Muscle of leg (tissue), 3 donors: ENCODE measurements at regions not wholly inside any gene's neighbourhood (a gene's known extent, or its start where the extent isn't known, plus 50 kb on each side); places are given as distances from the start of the nearest gene placed in this dataset.
"Not testable (repeated sequence)": the region's sequence is repeated elsewhere in the genome, so short reads cannot be mapped to it uniquely, and the experiment has no call there.

ENCODE experiments used
- DNase-seq: peaks from one replicate; pipeline ENCODE4 v3.0.0; 2013
- H3K27ac ChIP-seq: one replicate; pipeline ENCODE4 v1.5.1; 2013; ENCODE audit warnings: mild to moderate bottlenecking, low read length, control low read depth
- H3K27me3 ChIP-seq: one replicate; pipeline ENCODE4 v1.6.1; 2013; ENCODE audit warnings: low read length; ENCODE audit not compliant: control insufficient read depth, insufficient read depth
- H3K36me3 ChIP-seq: one replicate; pipeline ENCODE4 v1.6.1; 2013; ENCODE audit warnings: low read length; ENCODE audit not compliant: control insufficient read depth, insufficient read depth
- H3K4me1 ChIP-seq: one replicate; pipeline ENCODE4 v1.6.1; 2013; ENCODE audit warnings: low read length; ENCODE audit not compliant: control insufficient read depth, insufficient read depth
- H3K4me3 ChIP-seq: one replicate; pipeline ENCODE4 v1.5.1; 2013; ENCODE audit warnings: low read length, control low read depth
- H3K9me3 ChIP-seq: replicated peaks from 2 replicates; pipeline ENCODE4 v1.6.1; 2013; ENCODE audit warnings: low read depth, low read length; ENCODE audit not compliant: control insufficient read depth
- WGBS: methylation state at CpG from one replicate; pipeline ENCODE4 v1.1.5; 2013; ENCODE audit warnings: missing lambda C conversion rate; ENCODE audit not compliant: insufficient coverage; 5-methylcytosine and 5-hydroxymethylcytosine counted together

GRCh38 chr9:71302776-71303175 is 181.4 kb upstream of the TRPM3 start:
- Histone ChIP-seq H3K36me3 (no peaks in the 10 kb centered on the region), H3K27me3 (no peaks in the 10 kb centered on the region), H3K4me1 (no peaks in the 10 kb centered on the region), H3K4me3 (no peak overlapping the region), H3K9me3 (no peaks in the 10 kb centered on the region), H3K27ac (no peak overlapping the region)
- DNase-seq = peak; percentile 6
- WGBS = 50% methylated on average over 1 of the region's 5 CpGs

GRCh38 chr9:71295928-71296327 is 174.5 kb upstream of the TRPM3 start:
- Histone ChIP-seq H3K27ac (no peak overlapping the region), H3K4me1 (no peaks in the 10 kb centered on the region), H3K4me3 (no peak overlapping the region), H3K36me3 (no peaks in the 10 kb centered on the region), H3K9me3 (no peaks in the 10 kb centered on the region), H3K27me3 (no peaks in the 10 kb centered on the region)
- WGBS = no CpG with 5 or more reads among the region's 3 CpGs
- no peak for DNase-seq

- Histone ChIP-seq H3K27me3 (no peaks in the 10 kb centered on the region), H3K27ac (no peak overlapping the region), H3K36me3 (no peaks in the 10 kb centered on the region), H3K4me3 (no peak overlapping the region), H3K4me1 (peaks cover 2% of the 10 kb centered on the region), H3K9me3 (no peaks in the 10 kb centered on the region)
- no peak for DNase-seq
- WGBS = no CpG with 5 or more reads among the region's 4 CpGs
These were observed 164.7 kb upstream of the TRPM3 start for GRCh38 chr9:71286146-71286545.

GRCh38 chr9:71285191-71285656 is 163.8 kb upstream of the TRPM3 start:
- no peaks in the 10 kb centered on the region for H3K36me3 ChIP-seq
- 31% methylated on average over 7 of the region's 8 CpGs for WGBS
- no peaks in the 10 kb centered on the region for H3K27me3 ChIP-seq
- no peaks in the 10 kb centered on the region for H3K9me3 ChIP-seq
- H3K27ac ChIP-seq = no peak overlapping the region
- peaks cover 2% of the 10 kb centered on the region for H3K4me1 ChIP-seq
- peak; percentile 82 for DNase-seq
- no peak overlapping the region for H3K4me3 ChIP-seq

- not testable (repeated sequence) for H3K27me3 ChIP-seq, H3K27ac ChIP-seq, H3K9me3 ChIP-seq, DNase-seq, H3K4me1 ChIP-seq, H3K4me3 ChIP-seq, H3K36me3 ChIP-seq
- WGBS = no CpG with 5 or more reads among the region's 2 CpGs
These were observed 160.7 kb upstream of the TRPM3 start for GRCh38 chr9:71282116-71282515.

GRCh38 chr9:71279151-71279739 is 157.8 kb upstream of the TRPM3 start:
- Histone ChIP-seq H3K27me3 (no peaks in the 10 kb centered on the region), H3K9me3 (no peaks in the 10 kb centered on the region), H3K27ac (no peak overlapping the region), H3K36me3 (no peaks in the 10 kb centered on the region), H3K4me3 (no peak overlapping the region), H3K4me1 (no peaks in the 10 kb centered on the region)
- DNase-seq = peak; percentile 54
- 37% methylated on average over 6 of the region's 7 CpGs for WGBS

- no CpG with 5 or more reads among the region's 3 CpGs for WGBS
- Histone ChIP-seq H3K9me3 (no peaks in the 10 kb centered on the region), H3K27me3 (no peaks in the 10 kb centered on the region), H3K36me3 (no peaks in the 10 kb centered on the region), H3K4me1 (no peaks in the 10 kb centered on the region), H3K27ac (no peak overlapping the region), H3K4me3 (no peak overlapping the region)
- DNase-seq = no peak
These were observed 152.2 kb upstream of the TRPM3 start for GRCh38 chr9:71273613-71274012.

GRCh38 chr9:71271602-71272001 is 150.2 kb upstream of the TRPM3 start:
- no peaks in the 10 kb centered on the region for H3K36me3 ChIP-seq
- H3K4me1 ChIP-seq = no peaks in the 10 kb centered on the region
- no peaks in the 10 kb centered on the region for H3K9me3 ChIP-seq
- DNase-seq = no peak
- no peak overlapping the region for H3K27ac ChIP-seq
- no peaks in the 10 kb centered on the region for H3K27me3 ChIP-seq
- WGBS = 80% methylated on average over 1 of the region's 5 CpGs
- no peak overlapping the region for H3K4me3 ChIP-seq

GRCh38 chr9:71270554-71270953 is 149.1 kb upstream of the TRPM3 start:
- H3K36me3 ChIP-seq = no peaks in the 10 kb centered on the region
- H3K27ac ChIP-seq = no peak overlapping the region
- no peak for DNase-seq
- no peaks in the 10 kb centered on the region for H3K27me3 ChIP-seq
- no peaks in the 10 kb centered on the region for H3K4me1 ChIP-seq
- H3K4me3 ChIP-seq = no peak overlapping the region
- H3K9me3 ChIP-seq = no peaks in the 10 kb centered on the region

- Histone ChIP-seq H3K27me3 (no peaks in the 10 kb centered on the region), H3K27ac (no peak overlapping the region), H3K36me3 (no peaks in the 10 kb centered on the region), H3K4me3 (no peak overlapping the region), H3K4me1 (no peaks in the 10 kb centered on the region), H3K9me3 (no peaks in the 10 kb centered on the region)
- no peak for DNase-seq
- WGBS = 95% methylated on average over 3 of the region's 4 CpGs
These were observed 148.4 kb upstream of the TRPM3 start for GRCh38 chr9:71269859-71270258.
